ENCODE measurements at regions not wholly inside any gene's neighbourhood (a gene's known extent, or its start where the extent isn't known, plus 50 kb on each side); places are given as distances from the start of the nearest gene placed in this dataset.

- DNase-seq (ENCODE audit: low read depth in 2 of 2) = no peak
- TF ChIP-seq, protein P1, sequence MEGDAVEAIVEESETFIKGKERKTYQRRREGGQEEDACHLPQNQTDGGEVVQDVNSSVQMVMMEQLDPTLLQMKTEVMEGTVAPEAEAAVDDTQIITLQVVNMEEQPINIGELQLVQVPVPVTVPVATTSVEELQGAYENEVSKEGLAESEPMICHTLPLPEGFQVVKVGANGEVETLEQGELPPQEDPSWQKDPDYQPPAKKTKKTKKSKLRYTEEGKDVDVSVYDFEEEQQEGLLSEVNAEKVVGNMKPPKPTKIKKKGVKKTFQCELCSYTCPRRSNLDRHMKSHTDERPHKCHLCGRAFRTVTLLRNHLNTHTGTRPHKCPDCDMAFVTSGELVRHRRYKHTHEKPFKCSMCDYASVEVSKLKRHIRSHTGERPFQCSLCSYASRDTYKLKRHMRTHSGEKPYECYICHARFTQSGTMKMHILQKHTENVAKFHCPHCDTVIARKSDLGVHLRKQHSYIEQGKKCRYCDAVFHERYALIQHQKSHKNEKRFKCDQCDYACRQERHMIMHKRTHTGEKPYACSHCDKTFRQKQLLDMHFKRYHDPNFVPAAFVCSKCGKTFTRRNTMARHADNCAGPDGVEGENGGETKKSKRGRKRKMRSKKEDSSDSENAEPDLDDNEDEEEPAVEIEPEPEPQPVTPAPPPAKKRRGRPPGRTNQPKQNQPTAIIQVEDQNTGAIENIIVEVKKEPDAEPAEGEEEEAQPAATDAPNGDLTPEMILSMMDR (IDR thresholded peaks at IDR 0.05; ENCODE audit: low read depth, low read length) = no peak
- H3K4me3 ChIP-seq (replicated peaks in 1 of 2; ENCODE audit: low read depth in 2 of 2, low read length in 2 of 2) = no peak overlapping the region
Observed at GRCh38 chr5:3354606-3355005, 241.0 kb upstream of the IRX1 start.

GRCh38 chr5:3353561-3353960 is 242.1 kb upstream of the IRX1 start:
- H3K4me3 ChIP-seq (replicated peaks in 1 of 2; ENCODE audit: low read depth in 2 of 2, low read length in 2 of 2) = no peak overlapping the region
- TF ChIP-seq, protein P1 (IDR thresholded peaks at IDR 0.05; ENCODE audit: low read depth, low read length) = no peak

GRCh38 chr5:3352711-3353110 is 242.9 kb upstream of the IRX1 start:
- DNase-seq (ENCODE audit: low read depth in 2 of 2) = no peak
- no peak overlapping the region for H3K4me3 ChIP-seq (replicated peaks in 1 of 2; ENCODE audit: low read depth in 2 of 2, low read length in 2 of 2)
- TF ChIP-seq, protein P1 (IDR thresholded peaks at IDR 0.05; ENCODE audit: low read depth, low read length) = no peak

More at GRCh38 chr5:3353561-3353960, 242.1 kb upstream of the IRX1 start:
- DNase-seq (ENCODE audit: low read depth in 2 of 2) = no peak

GRCh38 chr5:3351581-3352442 is 243.8 kb upstream of the IRX1 start:
- TF ChIP-seq, protein P1 (IDR thresholded peaks at IDR 0.05; ENCODE audit: low read depth, low read length) = no peak
- no peak overlapping the region for H3K4me3 ChIP-seq (replicated peaks in 1 of 2; ENCODE audit: low read depth in 2 of 2, low read length in 2 of 2)
- DNase-seq (ENCODE audit: low read depth in 2 of 2) = no peak

GRCh38 chr5:3350781-3351180 is 244.9 kb upstream of the IRX1 start:
- TF ChIP-seq, protein P1 (IDR thresholded peaks at IDR 0.05; ENCODE audit: low read depth, low read length) = no peak
- no peak overlapping the region for H3K4me3 ChIP-seq (replicated peaks in 1 of 2; ENCODE audit: low read depth in 2 of 2, low read length in 2 of 2)
- DNase-seq (ENCODE audit: low read depth in 2 of 2) = no peak

GRCh38 chr5:3349704-3350565 is 245.7 kb upstream of the IRX1 start:
- no peak overlapping the region for H3K4me3 ChIP-seq (replicated peaks in 1 of 2; ENCODE audit: low read depth in 2 of 2, low read length in 2 of 2)
- TF ChIP-seq, protein P1 (IDR thresholded peaks at IDR 0.05; ENCODE audit: low read depth, low read length) = no peak
- no peak for DNase-seq (ENCODE audit: low read depth in 2 of 2)

All from cardiac fibroblast (primary cell).